Activated T-helper 2 cell treated with anti-CD3 and anti-CD28 coated beads, Interferon-gamma antibody, Interleukin-2, Interleukin-4, amounts not matched to agents 10 μg/mL and 5 μg/mL and 100 μg/mL, durations not matched to agents 14 hours and 24 hours and 36 hours (primary cell): ENCODE measurements at regions not wholly inside any gene's neighbourhood (a gene's known extent, or its start where the extent isn't known, plus 50 kb on each side); places are given as distances from the start of the nearest gene placed in this dataset.

Experiments
- DNase-seq: peaks from one replicate; pipeline ENCODE4 v3.0.0; 2021; ENCODE audit warnings: low spot score
- H3K27ac Mint-ChIP-seq: one replicate; pipeline ENCODE4 v1.8.0; 2021; ENCODE audit warnings: mixed read lengths
- H3K27me3 Mint-ChIP-seq: one replicate; pipeline ENCODE4 v1.8.0; 2021; ENCODE audit warnings: low read depth, mixed read lengths
- H3K36me3 Mint-ChIP-seq: one replicate; pipeline ENCODE4 v1.8.0; 2021; ENCODE audit warnings: low read depth, mixed read lengths
- H3K4me1 Mint-ChIP-seq: one replicate; pipeline ENCODE4 v1.8.0; 2021; ENCODE audit warnings: low read depth, mixed read lengths
- H3K4me3 Mint-ChIP-seq: one replicate; pipeline ENCODE4 v1.8.0; 2021; ENCODE audit warnings: low read depth, mild to moderate bottlenecking, moderate library complexity, mixed read lengths
- H3K9me3 Mint-ChIP-seq: one replicate; pipeline ENCODE4 v1.8.0; 2021; ENCODE audit warnings: mixed read lengths
- intact Hi-C: fragments of 100-400 bp; cut with micrococcal nuclease; formaldehyde crosslinking; loops from one replicate; pipeline ENCODE4 v1.15.1; 2023

DNA sequence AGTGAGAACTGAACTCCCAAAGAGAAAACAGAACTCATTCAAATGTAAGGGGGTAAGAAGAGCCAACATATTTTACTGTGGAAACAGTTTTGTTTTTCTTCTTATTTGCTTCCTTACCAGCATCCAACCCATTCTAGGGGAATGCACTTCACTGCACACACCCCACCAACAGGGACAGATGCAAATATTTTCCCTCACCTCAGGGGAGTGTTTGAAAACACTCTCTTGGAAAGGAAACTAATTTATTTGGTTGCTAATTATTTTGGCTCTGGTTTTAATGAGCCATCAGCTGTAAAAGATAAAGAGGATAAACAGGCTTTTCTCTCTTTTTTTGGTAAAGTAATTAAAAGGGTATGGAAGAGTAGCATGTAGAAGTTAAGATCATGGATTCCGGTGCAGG is 413.4 kb downstream of the MAN2A1 start:
- Mint-ChIP-seq H3K4me3 (no peak overlapping the region), H3K9me3 (no peaks in the 10 kb centered on the region), H3K4me1 (peaks cover 22% of the 10 kb centered on the region), H3K27ac (no peak overlapping the region), H3K27me3 (no peaks in the 10 kb centered on the region), H3K36me3 (no peaks in the 10 kb centered on the region)
- no peak for DNase-seq
- intact Hi-C loops, result no loop called here

DNA sequence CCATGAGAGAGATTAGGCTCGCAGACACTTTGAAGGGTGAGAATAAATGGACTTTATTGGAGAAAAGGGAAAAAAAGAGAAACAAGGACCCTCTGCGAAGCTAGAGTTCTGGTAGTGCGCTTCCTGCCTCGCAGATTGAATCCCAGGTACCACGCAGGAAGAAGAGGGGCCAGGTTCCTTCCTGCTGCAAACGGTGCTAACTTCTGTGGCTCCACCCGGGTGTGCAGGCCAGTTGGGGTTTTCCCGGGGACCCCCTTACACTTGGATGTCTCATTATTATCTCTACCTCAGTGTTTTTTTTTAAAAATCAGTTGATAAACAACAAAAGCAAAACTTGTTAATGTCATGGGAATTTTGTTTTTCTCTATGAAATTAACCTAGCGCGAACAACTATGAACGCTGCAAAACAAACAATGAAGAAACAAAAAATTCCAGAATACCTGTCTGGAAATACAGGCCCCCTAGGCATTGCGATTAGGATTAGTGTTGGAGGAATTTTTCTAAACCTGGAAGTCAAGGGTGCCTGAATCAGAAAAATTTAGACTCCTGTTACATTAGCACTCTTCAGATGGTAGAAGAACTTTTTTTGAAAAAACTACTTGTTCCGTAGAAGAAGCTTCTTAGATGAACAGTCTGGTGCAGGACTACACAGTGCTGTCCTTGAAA is 414.5 kb downstream of the MAN2A1 start:
- H3K4me1 Mint-ChIP-seq, result peaks cover 22% of the 10 kb centered on the region
- H3K27me3 Mint-ChIP-seq, result no peaks in the 10 kb centered on the region
- DNase-seq, result no peak
- no peak overlapping the region for H3K4me3 Mint-ChIP-seq
- intact Hi-C loops, result no loop called here
- no peak overlapping the region for H3K27ac Mint-ChIP-seq
- H3K36me3 Mint-ChIP-seq, result no peaks in the 10 kb centered on the region
- H3K9me3 Mint-ChIP-seq, result no peaks in the 10 kb centered on the region

DNA sequence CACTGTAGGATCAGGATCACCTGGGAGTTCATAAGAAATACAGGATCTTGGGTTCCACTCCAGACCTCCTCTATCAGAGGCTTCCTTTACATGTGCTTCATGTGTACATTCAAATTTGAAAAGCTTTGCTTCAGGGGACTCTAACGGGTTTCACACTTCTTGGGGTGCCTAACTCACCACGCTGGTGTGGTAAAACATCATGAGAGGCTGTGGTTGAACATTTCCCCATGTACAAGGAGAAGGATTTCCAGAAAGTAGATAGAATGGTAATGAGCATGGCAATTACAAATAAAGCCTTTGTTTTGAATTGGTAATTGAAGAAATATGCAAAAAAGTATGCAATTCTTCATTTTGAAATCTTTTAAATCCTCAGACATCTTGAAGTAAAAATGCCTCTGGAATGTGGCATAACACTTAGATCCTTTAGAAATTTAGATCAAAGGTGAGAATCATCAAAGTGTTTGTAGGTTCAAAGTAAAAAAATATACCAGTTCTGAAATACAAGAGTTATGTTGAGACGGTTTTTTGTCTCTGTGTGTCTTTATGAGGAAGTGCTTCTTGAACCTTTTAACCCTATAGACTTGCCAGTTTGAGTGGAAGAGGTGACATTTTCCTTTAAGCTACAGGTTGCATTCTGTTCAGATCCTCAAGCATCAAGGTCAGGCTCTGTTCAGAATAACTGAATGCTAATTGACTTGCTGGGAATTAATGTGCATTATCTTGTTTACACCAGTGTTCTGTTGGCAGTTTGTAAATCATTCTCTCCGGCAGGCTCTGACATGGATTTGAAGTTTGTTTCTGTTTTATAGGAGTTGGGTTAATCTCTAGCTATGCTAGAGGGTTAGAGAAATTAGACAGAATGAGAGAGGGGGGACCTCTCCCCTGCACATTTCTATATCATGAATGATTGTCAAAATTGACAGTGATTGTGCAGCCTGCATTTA is 415.3 kb downstream of the MAN2A1 start:
- Mint-ChIP-seq H3K9me3 (no peaks in the 10 kb centered on the region), H3K4me1 (peaks cover 22% of the 10 kb centered on the region), H3K27ac (no peak overlapping the region), H3K4me3 (no peak overlapping the region), H3K27me3 (no peaks in the 10 kb centered on the region), H3K36me3 (no peaks in the 10 kb centered on the region)
- intact Hi-C loops, result no loop called here
- DNase-seq, result no peak

DNA sequence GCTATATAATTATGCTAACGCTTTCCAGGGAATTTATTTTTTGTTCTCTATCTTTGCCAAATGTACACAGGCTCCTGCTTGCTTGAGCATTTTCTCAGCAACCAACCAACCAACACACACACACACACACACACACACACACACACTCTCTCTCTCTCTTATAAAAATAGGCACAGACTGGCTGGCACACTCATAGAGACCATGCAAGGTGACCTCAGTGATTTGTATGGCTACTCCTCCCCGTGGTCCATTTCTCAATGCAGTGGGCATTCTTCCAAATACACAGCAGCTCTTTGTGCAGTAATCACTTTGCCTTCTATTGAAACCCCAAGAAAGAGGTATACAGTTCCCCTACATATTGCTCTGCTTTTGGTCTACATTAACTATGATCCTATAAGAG is 416.0 kb downstream of the MAN2A1 start:
- H3K9me3 Mint-ChIP-seq, result no peaks in the 10 kb centered on the region
- no peak overlapping the region for H3K27ac Mint-ChIP-seq
- no peaks in the 10 kb centered on the region for H3K27me3 Mint-ChIP-seq
- H3K4me3 Mint-ChIP-seq, result no peak overlapping the region
- H3K4me1 Mint-ChIP-seq, result peaks cover 22% of the 10 kb centered on the region
- intact Hi-C loops, result no loop called here
- no peaks in the 10 kb centered on the region for H3K36me3 Mint-ChIP-seq
- DNase-seq, result no peak

DNA sequence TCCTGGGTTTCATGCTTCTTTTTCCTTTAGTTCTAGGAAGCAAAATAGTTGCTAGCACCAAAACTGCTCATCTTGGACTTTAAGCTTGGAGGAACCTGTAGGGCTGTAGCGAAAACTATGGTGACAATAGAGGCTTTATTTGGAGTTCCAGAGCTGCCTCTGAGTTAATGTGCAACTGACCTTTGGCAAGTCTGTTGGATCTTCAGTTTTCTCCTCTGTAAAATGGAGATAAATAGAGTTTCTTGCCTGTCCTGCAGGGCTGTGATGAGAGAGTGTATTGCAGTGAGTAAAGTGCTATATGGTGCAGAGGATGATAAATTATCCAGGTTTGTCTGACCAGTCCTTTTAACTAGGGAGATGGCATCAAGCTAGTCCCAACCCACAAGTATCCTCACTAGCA is 417.0 kb downstream of the MAN2A1 start:
- no peak overlapping the region for H3K27ac Mint-ChIP-seq
- intact Hi-C loops, result no loop called here
- no peaks in the 10 kb centered on the region for H3K9me3 Mint-ChIP-seq
- no peak overlapping the region for H3K4me3 Mint-ChIP-seq
- H3K36me3 Mint-ChIP-seq, result no peaks in the 10 kb centered on the region
- H3K4me1 Mint-ChIP-seq, result peaks cover 22% of the 10 kb centered on the region
- DNase-seq, result no peak
- H3K27me3 Mint-ChIP-seq, result no peaks in the 10 kb centered on the region

DNA sequence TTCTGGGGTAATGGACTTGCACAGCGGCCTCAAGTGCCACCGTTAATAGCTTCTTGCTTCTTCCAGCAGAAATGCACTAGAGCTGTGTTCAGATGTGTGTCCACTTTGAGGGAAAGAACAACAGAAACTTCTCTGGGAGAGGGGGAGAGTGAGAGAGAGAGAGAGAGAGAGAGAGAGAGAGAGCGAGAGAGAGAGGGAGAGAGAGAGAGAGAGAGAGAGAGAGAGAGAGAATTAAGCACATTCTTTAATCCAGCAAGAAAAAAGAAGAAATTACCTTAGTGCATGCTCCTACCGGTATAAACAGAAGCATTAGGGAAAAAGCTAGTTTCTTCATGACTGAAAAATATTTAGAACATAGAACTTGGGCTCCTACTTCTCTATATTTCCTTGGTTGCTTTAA is 418.8 kb downstream of the MAN2A1 start:
- DNase-seq, result no peak
- intact Hi-C loops, result no loop called here
- H3K9me3 Mint-ChIP-seq, result no peaks in the 10 kb centered on the region
- no peak overlapping the region for H3K4me3 Mint-ChIP-seq
- no peaks in the 10 kb centered on the region for H3K36me3 Mint-ChIP-seq
- H3K27me3 Mint-ChIP-seq, result no peaks in the 10 kb centered on the region
- H3K27ac Mint-ChIP-seq, result no peak overlapping the region
- H3K4me1 Mint-ChIP-seq, result peaks cover 21% of the 10 kb centered on the region

DNA sequence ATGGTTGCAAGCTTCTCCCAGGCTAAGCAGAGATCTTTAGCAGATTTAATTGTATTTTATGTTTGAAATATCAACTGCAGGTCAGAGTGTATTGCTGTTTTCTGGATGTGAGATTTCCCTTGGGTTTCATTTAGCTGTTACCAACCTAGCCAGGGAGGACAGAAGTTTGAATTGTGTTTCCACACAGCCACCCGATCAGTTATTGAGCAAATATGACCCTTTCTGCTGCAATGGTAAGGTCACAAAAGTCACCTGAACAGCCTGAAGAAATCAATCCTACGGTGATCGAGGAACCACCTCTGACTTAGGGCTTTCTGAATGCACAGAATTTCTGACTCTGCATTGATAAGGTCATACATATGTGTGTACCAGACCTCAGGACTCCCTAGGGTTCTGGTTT is 419.9 kb downstream of the MAN2A1 start:
- no peaks in the 10 kb centered on the region for H3K36me3 Mint-ChIP-seq
- no peak for DNase-seq
- H3K4me3 Mint-ChIP-seq, result no peak overlapping the region
- no peak overlapping the region for H3K27ac Mint-ChIP-seq
- H3K27me3 Mint-ChIP-seq, result no peaks in the 10 kb centered on the region
- H3K9me3 Mint-ChIP-seq, result no peaks in the 10 kb centered on the region
- H3K4me1 Mint-ChIP-seq, result peaks cover 14% of the 10 kb centered on the region
- intact Hi-C loops, result no loop called here

DNA sequence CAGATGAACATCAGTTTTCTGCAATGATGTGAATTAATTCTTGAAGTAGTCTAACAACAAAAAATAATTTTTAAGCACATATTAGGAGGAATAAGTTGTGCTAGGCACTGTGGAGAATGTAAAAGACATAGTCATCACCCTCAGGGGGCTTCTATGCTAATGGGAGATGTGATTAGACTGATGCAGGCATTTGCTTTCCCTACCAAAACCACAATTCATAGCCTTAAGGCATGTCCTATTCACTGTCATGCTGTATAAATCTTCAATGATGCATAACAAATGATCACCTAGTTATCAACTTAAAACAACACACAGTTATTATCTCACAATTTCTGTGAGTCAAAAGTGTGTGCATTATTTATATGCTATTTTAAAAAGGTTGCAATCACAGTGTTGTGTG is 422.6 kb downstream of the MAN2A1 start:
- Mint-ChIP-seq H3K27ac (no peak overlapping the region), H3K27me3 (no peaks in the 10 kb centered on the region), H3K9me3 (no peaks in the 10 kb centered on the region), H3K36me3 (no peaks in the 10 kb centered on the region), H3K4me1 (peaks cover 4% of the 10 kb centered on the region), H3K4me3 (no peak overlapping the region)
- intact Hi-C loops, result no loop called here
- DNase-seq, result no peak

DNA sequence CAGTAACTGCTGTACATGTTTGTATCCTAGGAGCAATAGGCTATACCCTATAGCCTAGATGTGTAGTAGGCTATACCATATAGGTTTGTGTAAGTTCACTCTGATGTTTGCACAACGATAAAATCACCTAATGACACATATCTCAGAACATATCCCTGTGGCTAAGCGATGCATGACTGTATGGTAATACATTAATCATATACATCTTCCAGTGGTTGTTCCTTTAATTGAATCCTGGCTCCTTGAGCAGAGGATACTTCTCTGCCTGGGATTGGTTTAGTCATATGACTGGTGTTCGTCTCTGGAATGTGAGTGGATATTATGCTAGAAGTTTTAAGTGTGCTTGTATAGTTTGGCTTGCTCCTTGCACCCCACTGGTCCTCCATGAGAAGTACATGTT is 425.8 kb downstream of the MAN2A1 start:
- H3K27me3 Mint-ChIP-seq, result no peaks in the 10 kb centered on the region
- DNase-seq, result no peak
- H3K9me3 Mint-ChIP-seq, result peaks cover 10% of the 10 kb centered on the region
- H3K27ac Mint-ChIP-seq, result no peak overlapping the region
- intact Hi-C loops, result no loop called here
- H3K36me3 Mint-ChIP-seq, result no peaks in the 10 kb centered on the region
- no peak overlapping the region for H3K4me3 Mint-ChIP-seq
- H3K4me1 Mint-ChIP-seq, result no peaks in the 10 kb centered on the region

DNA sequence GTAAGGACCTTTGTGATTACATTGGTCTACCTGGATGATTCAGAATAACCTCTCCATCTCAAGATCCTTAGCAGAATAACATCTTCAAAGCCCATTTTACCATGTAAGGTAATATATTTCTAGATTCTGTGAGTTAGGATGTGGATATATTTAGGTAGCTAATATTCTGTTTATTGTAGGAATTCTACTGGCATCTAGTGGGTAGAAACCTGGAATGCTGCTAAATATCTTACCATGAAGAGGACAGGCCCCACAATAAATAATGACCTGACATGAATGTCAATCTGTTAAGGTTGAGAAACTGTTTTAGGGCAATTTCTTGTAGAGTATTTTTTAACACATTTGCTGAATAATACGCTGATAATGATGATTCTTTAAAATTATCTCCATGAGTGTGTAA is 426.8 kb downstream of the MAN2A1 start:
- no peaks in the 10 kb centered on the region for H3K4me1 Mint-ChIP-seq
- no peaks in the 10 kb centered on the region for H3K27me3 Mint-ChIP-seq
- H3K4me3 Mint-ChIP-seq, result no peak overlapping the region
- peaks cover 10% of the 10 kb centered on the region for H3K9me3 Mint-ChIP-seq
- no peaks in the 10 kb centered on the region for H3K36me3 Mint-ChIP-seq
- intact Hi-C loops, result no loop called here
- DNase-seq, result no peak
- no peak overlapping the region for H3K27ac Mint-ChIP-seq

DNA sequence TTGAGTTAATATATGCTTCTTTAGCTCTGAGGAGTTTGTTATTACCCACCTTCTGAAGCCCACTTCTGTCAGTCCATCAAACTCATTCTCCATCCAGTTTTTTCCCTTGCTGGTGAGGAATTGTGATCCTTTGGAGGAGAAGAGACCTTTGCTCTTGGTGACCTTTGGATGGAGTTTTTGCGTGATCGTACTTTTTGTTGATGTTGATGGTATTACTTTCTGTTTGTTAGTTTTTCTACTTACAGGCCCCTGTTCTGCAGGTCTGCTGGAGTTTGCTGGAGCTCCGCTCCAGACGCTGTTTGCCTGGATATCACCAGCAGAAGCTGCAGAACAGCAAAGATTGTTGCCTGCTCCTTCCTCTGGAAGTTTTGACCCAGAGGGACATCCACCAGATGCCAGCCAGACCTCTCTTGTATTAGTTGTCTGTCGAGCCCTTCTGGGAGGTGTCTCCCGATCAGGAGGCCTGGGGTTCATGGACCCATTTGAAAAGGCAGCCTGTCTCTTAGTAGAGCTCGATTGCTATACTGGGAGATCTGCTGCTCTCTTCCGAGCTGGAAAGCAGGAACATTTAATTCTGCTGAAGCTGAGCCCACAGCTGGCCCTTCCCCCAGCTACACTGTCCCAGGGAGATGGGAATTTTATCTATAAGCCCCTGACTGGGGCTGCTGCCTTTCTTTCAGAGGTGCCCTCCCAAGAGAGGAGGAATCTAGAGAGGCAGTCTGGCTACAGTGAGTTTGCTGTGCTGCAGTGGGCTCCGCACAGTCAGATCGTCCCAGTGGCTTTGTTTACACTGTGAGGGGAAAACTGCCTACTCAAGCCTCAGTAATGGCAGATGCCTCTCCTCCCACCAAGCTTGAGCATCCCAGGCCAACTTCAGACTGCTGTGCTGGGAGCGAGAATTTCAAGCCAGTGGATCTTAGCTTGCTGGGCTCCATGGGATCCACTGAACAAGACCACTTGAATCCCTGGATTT is 445.5 kb downstream of the MAN2A1 start:
- Mint-ChIP-seq H3K9me3 (peaks cover 34% of the 10 kb centered on the region), H3K27me3 (no peaks in the 10 kb centered on the region), H3K27ac (no peak overlapping the region), H3K4me3 (no peak overlapping the region), H3K4me1 (no peaks in the 10 kb centered on the region), H3K36me3 (no peaks in the 10 kb centered on the region)
- intact Hi-C loops, result no loop called here
- no peak for DNase-seq

DNA sequence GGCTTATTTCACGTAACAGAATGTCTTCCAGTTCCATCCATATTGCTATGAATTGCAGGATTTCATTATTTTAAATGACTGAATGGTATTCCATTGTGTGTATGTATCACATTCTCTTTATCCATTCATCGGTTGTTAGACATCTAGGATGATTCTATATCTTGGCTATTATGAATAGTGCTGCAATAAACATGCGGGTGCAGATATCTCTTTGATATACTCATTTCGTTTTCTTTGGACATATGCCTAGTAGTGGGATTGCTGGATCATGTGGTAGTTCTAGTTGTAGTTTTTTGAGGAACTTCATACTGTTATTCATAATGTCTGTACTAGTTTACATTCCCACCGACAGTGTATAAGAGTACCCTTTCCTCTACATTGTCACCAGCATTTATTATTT is 460.5 kb downstream of the MAN2A1 start:
- intact Hi-C loops, result no loop called here
- no peak for DNase-seq
- H3K4me3 Mint-ChIP-seq, result no peak overlapping the region
- no peak overlapping the region for H3K27ac Mint-ChIP-seq
- no peaks in the 10 kb centered on the region for H3K4me1 Mint-ChIP-seq
- H3K27me3 Mint-ChIP-seq, result no peaks in the 10 kb centered on the region
- H3K9me3 Mint-ChIP-seq, result no peaks in the 10 kb centered on the region
- H3K36me3 Mint-ChIP-seq, result no peaks in the 10 kb centered on the region
